Breast epithelium (tissue), 3 donors: ENCODE measurements at regions not wholly inside any gene's neighbourhood (a gene's known extent, or its start where the extent isn't known, plus 50 kb on each side); places are given as distances from the start of the nearest gene placed in this dataset.

Experiments used
- CTCF ChIP-seq, 3 donors: fragments of 450-650 bp; IDR thresholded peaks; one replicate each; pipeline ENCODE4 v1.5.1; 2016 to 2017; ENCODE audit warnings: antibody characterized with exemption in 3 of 3, mild to moderate bottlenecking in 3 of 3, moderate library complexity in 3 of 3
- POLR2A ChIP-seq: fragments of 450-650 bp; IDR thresholded peaks from one replicate; pipeline ENCODE4 v1.6.1; 2016; ENCODE audit warnings: antibody characterized with exemption, mild to moderate bottlenecking, moderate library complexity
- POLR2AphosphoS5 ChIP-seq, 3 donors: sonication (generic); formaldehyde crosslinking; IDR thresholded peaks; one replicate each; pipeline ENCODE4 v1.6.1; 2017; ENCODE audit warnings: antibody characterized with exemption in 3 of 3

- no peak for TF ChIP-seq CTCF (IDR thresholded peaks at IDR 0.05)
- no peak for TF ChIP-seq POLR2A
- TF ChIP-seq POLR2AphosphoS5 (IDR thresholded peaks at IDR 0.05): no peak
These were observed 403.4 kb downstream of the KLF5 start for GRCh38 chr13:73462241-73462640.
